Brain pericyte (primary cell): ENCODE measurements at regions not wholly inside any gene's neighbourhood (a gene's known extent, or its start where the extent isn't known, plus 50 kb on each side); places are given as distances from the start of the nearest gene placed in this dataset.

ENCODE experiments used
- DNase-seq: peaks from one replicate; pipeline ENCODE4 v3.0.0-alpha.2; 2012; ENCODE audit warnings: low read depth, low spot score

GRCh38 chr12:92032101-92032500, 113.5 kb downstream of the BTG1 start:
- DNase-seq: no peak

GRCh38 chr12:92030618-92031017, 115.0 kb downstream of the BTG1 start:
- no peak for DNase-seq

GRCh38 chr12:92029902-92030586, 115.6 kb downstream of the BTG1 start:
- no peak for DNase-seq

GRCh38 chr12:92029136-92029535, 116.5 kb downstream of the BTG1 start:
- no peak for DNase-seq

DNA sequence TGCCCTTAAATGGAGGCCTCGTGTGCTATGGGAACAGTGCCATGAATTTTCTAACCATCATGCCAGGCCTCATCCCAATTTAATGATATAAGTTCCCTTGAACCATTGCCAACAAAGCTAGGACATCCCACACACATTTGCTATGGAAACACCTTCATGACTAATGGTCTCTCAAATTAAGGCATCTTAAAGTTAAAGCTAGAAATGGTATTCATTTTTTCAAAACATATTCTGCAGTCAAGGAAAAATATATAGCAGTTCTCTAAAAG, 117.3 kb downstream of the BTG1 start:
- no peak for DNase-seq

GRCh38 chr12:92027701-92028440, 117.8 kb downstream of the BTG1 start:
- no peak for DNase-seq

DNA sequence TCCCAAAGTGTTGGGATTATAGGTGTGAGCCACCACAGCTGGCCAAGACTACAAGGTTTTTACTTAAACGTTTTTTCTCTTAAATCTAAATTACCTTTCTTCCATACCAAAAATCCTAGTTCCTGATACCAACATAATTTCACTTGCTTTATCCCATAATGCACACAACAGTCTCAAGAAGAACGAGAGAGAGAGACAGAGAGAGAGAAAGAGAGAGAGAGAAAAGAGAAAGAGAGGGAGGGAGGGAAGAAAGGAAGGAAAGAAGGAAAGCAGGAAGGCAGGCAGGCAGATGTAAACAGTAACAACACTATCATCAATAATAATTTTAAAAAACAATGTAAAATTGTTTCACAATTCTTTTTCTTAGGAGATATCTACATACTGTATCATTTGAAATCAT, 118.4 kb downstream of the BTG1 start:
- DNase-seq: no peak

GRCh38 chr12:92025462-92026207, 120.0 kb downstream of the BTG1 start:
- DNase-seq: no peak

DNA sequence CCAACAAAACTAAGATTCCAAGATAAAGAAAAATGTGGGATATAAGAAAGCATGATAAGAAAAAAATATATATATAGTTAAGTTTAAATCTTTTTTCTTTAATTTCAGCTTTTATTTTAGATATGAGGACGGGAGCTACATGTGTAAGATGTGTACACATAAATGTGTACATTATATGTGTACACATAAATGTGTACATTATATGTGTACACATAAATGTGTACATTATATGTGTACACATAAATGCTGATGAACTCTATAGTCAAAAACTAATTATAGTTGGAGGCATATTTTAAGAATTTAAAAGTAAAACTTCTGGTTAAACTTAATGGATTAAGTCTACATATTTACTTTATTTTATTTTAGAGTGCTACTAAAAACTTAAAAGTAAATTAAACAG, 123.6 kb downstream of the BTG1 start:
- no peak for DNase-seq

DNA sequence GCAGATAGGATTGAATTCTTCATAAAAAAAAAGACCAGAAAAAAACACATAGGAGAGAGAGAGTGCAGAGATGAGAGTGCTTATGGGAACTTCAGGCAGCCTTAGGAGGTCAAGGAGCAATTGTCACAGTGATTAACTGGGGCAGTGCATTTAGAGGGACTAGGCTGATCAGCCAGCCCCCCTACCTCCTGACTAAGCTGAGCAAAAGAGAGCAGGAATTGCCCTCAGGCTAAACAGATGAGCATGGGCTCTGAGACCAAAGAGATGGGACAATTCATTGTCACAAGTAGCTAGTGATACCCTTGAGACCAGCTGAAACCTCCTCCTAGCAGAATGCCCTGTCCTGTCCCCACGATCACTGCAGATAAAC, 124.0 kb downstream of the BTG1 start:
- DNase-seq: no peak

DNA sequence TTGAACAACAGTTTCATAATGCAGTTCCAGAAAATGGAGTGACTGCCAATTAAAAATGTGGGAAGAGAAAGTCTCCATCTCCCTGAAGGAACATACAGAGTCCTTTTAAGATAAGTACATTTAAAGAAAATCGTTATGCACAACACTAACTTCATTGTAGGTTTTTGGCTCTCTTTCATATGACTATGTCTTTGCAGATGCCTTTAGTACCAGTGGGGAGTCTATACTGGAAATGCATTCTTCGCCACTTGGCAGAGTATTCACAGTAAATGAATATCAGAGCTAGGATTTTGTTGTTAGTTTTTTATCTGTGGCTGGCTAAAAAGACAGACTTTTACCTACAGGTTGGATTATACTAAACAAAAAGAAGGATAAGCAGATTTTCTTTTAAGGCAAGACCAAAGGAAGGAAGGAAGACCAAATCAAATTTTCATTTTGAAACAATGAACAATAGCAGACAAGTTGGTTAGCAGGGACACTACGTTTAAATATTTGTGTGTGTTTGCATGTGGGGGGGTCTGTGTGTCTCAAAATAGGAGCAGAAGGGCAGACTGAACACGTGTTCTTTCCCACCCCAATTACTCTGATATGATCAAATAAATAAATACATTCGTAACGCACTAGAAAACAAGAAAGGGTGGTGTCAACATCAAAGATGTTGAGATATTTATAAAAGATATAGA, 124.5 kb downstream of the BTG1 start:
- peak; percentile 8 for DNase-seq

GRCh38 chr12:92019491-92020277, 126.0 kb downstream of the BTG1 start:
- DNase-seq: no peak

DNA sequence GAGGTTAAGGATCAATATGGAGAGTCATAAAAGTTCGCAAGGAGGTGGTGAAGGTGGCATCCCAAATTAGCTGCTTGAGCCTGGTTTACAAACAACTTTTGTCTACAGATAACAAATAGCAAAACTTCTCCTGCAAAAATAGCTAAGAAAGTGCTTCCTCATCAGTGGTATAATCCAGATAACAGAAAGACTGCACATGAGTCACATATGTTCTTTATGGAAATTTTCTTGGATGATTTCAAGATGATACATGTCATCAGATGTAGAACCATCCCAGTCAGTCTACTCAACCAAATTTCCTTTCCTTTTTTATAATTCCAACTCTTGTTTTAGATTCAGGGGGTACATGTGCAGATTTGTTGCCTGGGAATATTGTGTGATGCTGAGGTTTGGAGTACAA, 133.0 kb downstream of the BTG1 start:
- no peak for DNase-seq

GRCh38 chr12:92010853-92011701, 134.6 kb downstream of the BTG1 start:
- no peak for DNase-seq

DNA sequence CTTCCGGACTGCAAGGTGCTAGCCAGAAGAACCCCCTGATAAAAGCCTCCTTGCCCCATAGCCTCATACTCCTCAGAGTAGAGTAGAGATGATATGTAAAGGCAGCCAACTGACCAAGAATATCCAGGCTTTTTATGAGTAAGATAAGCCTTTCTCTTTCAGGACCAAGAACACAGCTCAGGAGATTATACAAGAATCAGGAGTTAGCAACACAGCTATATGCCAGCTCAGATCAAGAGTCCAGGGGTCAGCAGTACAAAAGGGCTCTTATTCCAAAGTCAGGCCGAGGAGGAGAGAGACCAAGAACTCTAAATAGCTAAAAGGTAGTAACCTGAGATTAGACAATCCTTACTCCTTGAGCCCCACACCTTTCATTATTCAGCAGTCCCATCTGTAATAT, 135.3 kb downstream of the BTG1 start:
- DNase-seq: no peak

DNA sequence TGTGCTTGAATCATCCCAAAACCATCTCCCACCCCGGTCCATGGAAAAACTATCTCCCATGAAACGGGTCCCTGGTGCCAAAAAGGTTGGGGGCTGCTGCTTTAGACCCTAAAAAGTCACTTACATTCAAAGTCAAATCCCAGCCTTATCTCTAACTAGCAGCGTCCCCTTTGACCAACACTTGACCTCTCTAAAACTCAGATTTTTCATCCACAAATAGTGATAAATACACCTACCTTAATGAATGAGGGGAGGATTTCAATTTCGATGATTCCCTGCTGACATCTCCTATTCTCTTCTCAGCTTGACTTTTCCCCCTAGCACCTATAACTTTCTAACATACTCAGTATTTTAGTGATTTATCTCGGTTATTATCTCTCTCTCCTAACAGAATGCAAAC, 137.3 kb downstream of the BTG1 start:
- no peak for DNase-seq

GRCh38 chr12:92007787-92008186, 137.9 kb downstream of the BTG1 start:
- no peak for DNase-seq

DNA sequence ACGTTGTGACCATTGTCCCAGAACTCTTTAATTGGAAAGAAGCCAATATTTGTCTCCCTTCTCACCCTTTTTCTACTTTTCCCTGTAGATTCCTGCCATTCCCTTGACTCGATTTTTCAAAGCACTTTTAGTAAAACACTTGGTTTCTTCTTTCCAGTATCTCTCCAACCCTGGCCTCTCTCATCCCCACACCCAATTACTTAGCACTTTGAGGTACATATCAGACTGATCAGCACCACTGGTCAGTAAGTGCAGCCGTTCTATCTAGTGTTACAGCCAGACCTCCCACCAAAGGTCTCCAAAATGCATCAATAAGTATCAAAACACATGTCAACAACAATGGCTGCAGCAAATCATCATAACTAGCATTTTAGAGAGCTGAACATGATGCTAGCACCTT, 141.9 kb downstream of the BTG1 start:
- DNase-seq: no peak

GRCh38 chr12:92002673-92003382, 142.8 kb downstream of the BTG1 start:
- no peak for DNase-seq

- DNase-seq: no peak
Measured at GRCh38 chr12:92002195-92002649, 143.4 kb downstream of the BTG1 start.
